ENCODE measurements at regions not wholly inside any gene's neighbourhood (a gene's known extent, or its start where the extent isn't known, plus 50 kb on each side); places are given as distances from the start of the nearest gene placed in this dataset.

- H3K4me1 ChIP-seq = no peaks in the 10 kb centered on the region
- no peaks in the 10 kb centered on the region for H3K27me3 ChIP-seq (ENCODE audit: low read depth)
- H3K27ac ChIP-seq = no peak overlapping the region
- no peaks in the 10 kb centered on the region for H3K9me3 ChIP-seq
- intact Hi-C loops (cut with DNase I) = no loop called here
- ATAC-seq (no peak), DNase-seq (no peak)
- no peak for TF ChIP-seq CTCF (IDR thresholded peaks at IDR 0.05)
- no peak overlapping the region for H3K4me3 ChIP-seq
- H3K36me3 ChIP-seq = no peaks in the 10 kb centered on the region
These were observed 707.8 kb upstream of the LMCD1 start for GRCh38 chr3:7793786-7794185.

- Histone ChIP-seq H3K4me1 (no peaks in the 10 kb centered on the region), H3K36me3 (no peaks in the 10 kb centered on the region), H3K4me3 (no peak overlapping the region), H3K27me3 (ENCODE audit: low read depth) (no peaks in the 10 kb centered on the region), H3K9me3 (no peaks in the 10 kb centered on the region), H3K27ac (no peak overlapping the region)
- ATAC-seq (no peak), DNase-seq (no peak)
- no peak for TF ChIP-seq CTCF (IDR thresholded peaks at IDR 0.05)
- intact Hi-C loops (cut with DNase I) = no loop called here
These were observed 703.3 kb upstream of the LMCD1 start for GRCh38 chr3:7798276-7798675.

- intact Hi-C loops (cut with DNase I) = no loop called here
- Histone ChIP-seq H3K4me1 (no peaks in the 10 kb centered on the region), H3K9me3 (no peaks in the 10 kb centered on the region), H3K4me3 (no peak overlapping the region), H3K27ac (no peak overlapping the region), H3K27me3 (ENCODE audit: low read depth) (no peaks in the 10 kb centered on the region), H3K36me3 (no peaks in the 10 kb centered on the region)
- ATAC-seq (no peak), DNase-seq (no peak)
- peak; percentile 11 for TF ChIP-seq CTCF (IDR thresholded peaks at IDR 0.05)
These were observed 701.4 kb upstream of the LMCD1 start for GRCh38 chr3:7800006-7800780.

GRCh38 chr3:7812490-7812889 lies 689.1 kb upstream of the LMCD1 start:
- Histone ChIP-seq H3K4me3 (no peak overlapping the region), H3K27ac (no peak overlapping the region), H3K4me1 (no peaks in the 10 kb centered on the region), H3K36me3 (no peaks in the 10 kb centered on the region), H3K9me3 (no peaks in the 10 kb centered on the region), H3K27me3 (ENCODE audit: low read depth) (no peaks in the 10 kb centered on the region)
- DNase-seq = no peak
- intact Hi-C loops (cut with DNase I) = no loop called here
- ATAC-seq = no peak
- TF ChIP-seq CTCF (IDR thresholded peaks at IDR 0.05) = no peak

- H3K9me3 ChIP-seq = no peaks in the 10 kb centered on the region
- intact Hi-C loops (cut with DNase I) = no loop called here
- no peak for TF ChIP-seq CTCF (IDR thresholded peaks at IDR 0.05)
- DNase-seq = no peak
- no peak overlapping the region for H3K27ac ChIP-seq
- H3K4me1 ChIP-seq = no peaks in the 10 kb centered on the region
- H3K4me3 ChIP-seq = no peak overlapping the region
- H3K36me3 ChIP-seq = no peaks in the 10 kb centered on the region
- ATAC-seq = no peak
- no peaks in the 10 kb centered on the region for H3K27me3 ChIP-seq (ENCODE audit: low read depth)
These were observed 688.3 kb upstream of the LMCD1 start for GRCh38 chr3:7813365-7813764.

All from lower lobe of right lung (tissue), 2 donors.